H1 (cell line): ENCODE measurements at regions not wholly inside any gene's neighbourhood (a gene's known extent, or its start where the extent isn't known, plus 50 kb on each side); places are given as distances from the start of the nearest gene placed in this dataset.

Source experiments
- CTCF ChIA-PET: fragments of 300-600 bp; sonication (Branson Sonifier 250); formaldehyde crosslinking; loops from one replicate; lab custom pipeline; 2021; ENCODE audit not compliant: partially characterized antibody; lab: Charles Lee
- POLR2A ChIA-PET: fragments of 300-600 bp; sonication (Branson Sonifier 250); formaldehyde crosslinking; loops from one replicate; lab custom pipeline; 2021; ENCODE audit warnings: inconsistent platforms; ENCODE audit not compliant: partially characterized antibody; lab: Charles Lee
- DNase-seq, 2 experiments: peaks; one replicate each; pipeline versions ENCODE4 v3.0.0 to v3.0.0-alpha.2; 2010 to 2022; ENCODE audit warnings: low spot score in 2 of 2, low read depth in 1 of 2, mixed read lengths in 1 of 2
- FAIRE-seq: peaks from 2 replicates; lab custom pipeline; 2011; peaks lifted over from hg19 to GRCh38; lab: Jason Lieb, UNC
- H2AFZ ChIP-seq: 2 replicates; pipeline ENCODE4 v1.8.1; 2012; ENCODE audit warnings: low read length, inconsistent platforms
- H2AK5ac ChIP-seq: 2 replicates; pipeline ENCODE4 v1.6.1; 2013; ENCODE audit warnings: low read depth, low read length
- H2BK120ac ChIP-seq: replicated peaks from 2 replicates; pipeline ENCODE3; 2013; ENCODE audit warnings: low read depth, low read length, inconsistent platforms
- H2BK12ac ChIP-seq: 2 replicates; pipeline ENCODE4 v1.6.1; 2013; ENCODE audit warnings: low read depth, low read length
- H2BK15ac ChIP-seq: 2 replicates; pipeline ENCODE4 v1.6.1; 2013; ENCODE audit warnings: low read length
- H2BK20ac ChIP-seq: 2 replicates; pipeline ENCODE4 v1.6.1; 2013; ENCODE audit warnings: low read length
- H2BK5ac ChIP-seq: 2 replicates; pipeline ENCODE4 v1.6.1; 2013; ENCODE audit warnings: low read depth, low read length
- H3K14ac ChIP-seq: 2 replicates; pipeline ENCODE4 v1.6.1; 2013; ENCODE audit warnings: inconsistent platforms; ENCODE audit not compliant: insufficient read length
- H3K18ac ChIP-seq: 2 replicates; pipeline ENCODE4 v1.6.1; 2013; ENCODE audit warnings: low read length; ENCODE audit errors: extremely low read depth
- H3K23ac ChIP-seq: 2 replicates; pipeline ENCODE4 v1.6.1; 2013; ENCODE audit warnings: inconsistent platforms; ENCODE audit not compliant: insufficient read length
- H3K23me2 ChIP-seq: 2 replicates; pipeline ENCODE4 v1.6.1; 2013; ENCODE audit warnings: low read depth, low read length
- H3K27ac ChIP-seq: 2 replicates; pipeline ENCODE4 v1.6.1; 2011; ENCODE audit warnings: low read depth, low read length, inconsistent platforms
- H3K27me3 ChIP-seq, 4 experiments: replicated peaks in 1 of 4; 1 replicate in 1 of 4; 2 replicates in 3 of 4; pipeline versions ENCODE4 v1.6.1 to v1.8.1; 2011 to 2013; ENCODE audit warnings: low read length in 3 of 4, mild to moderate bottlenecking in 3 of 4, inconsistent platforms in 2 of 4, mixed read lengths in 2 of 4, moderate library complexity in 1 of 4; ENCODE audit not compliant: control insufficient read depth in 3 of 4, insufficient read depth in 3 of 4; ENCODE audit errors: extremely low read depth in 1 of 4
- H3K36me3 ChIP-seq, 4 experiments: 2 replicates each; pipeline versions ENCODE4 v1.6.1 to v1.8.1; 2011 to 2013; ENCODE audit warnings: mild to moderate bottlenecking in 4 of 4, low read length in 3 of 4, moderate library complexity in 2 of 4, control low read depth in 1 of 4, inconsistent platforms in 1 of 4; ENCODE audit not compliant: insufficient read depth in 4 of 4, control insufficient read depth in 2 of 4
- H3K4ac ChIP-seq: replicated peaks from 2 replicates; pipeline ENCODE3; 2013; ENCODE audit warnings: low read length, low read depth, mixed read lengths, inconsistent platforms; ENCODE audit not compliant: insufficient read length
- H3K4me1 ChIP-seq, 4 experiments: replicated peaks in 1 of 4; 1 replicate in 1 of 4; 2 replicates in 3 of 4; pipeline versions ENCODE4 v1.6.1 to v1.8.1; 2011 to 2013; ENCODE audit warnings: low read length in 3 of 4, inconsistent platforms in 2 of 4, mixed read lengths in 1 of 4; ENCODE audit not compliant: insufficient read depth in 4 of 4, control insufficient read depth in 3 of 4
- H3K4me2 ChIP-seq, 2 experiments: 2 replicates each; pipeline versions ENCODE4 v1.6.1 to v1.8.1; 2011 to 2013; ENCODE audit warnings: low read depth in 2 of 2, low read length in 2 of 2, control low read depth in 1 of 2, inconsistent platforms in 1 of 2, mild to moderate bottlenecking in 1 of 2; ENCODE audit not compliant: insufficient read depth in 1 of 2
- H3K4me3 ChIP-seq, 4 experiments: fragments of 200-600, 300-600 bp in 1 of 4; sonication (generic), shearing (Covaris generic), sonication (Bioruptor Twin) in 1 of 4; 2 replicates each; pipeline versions ENCODE4 v1.5.1 to v1.8.1; 2011 to 2016; ENCODE audit warnings: low read length in 4 of 4, low read depth in 3 of 4, control low read depth in 2 of 4, inconsistent platforms in 2 of 4, mild to moderate bottlenecking in 2 of 4, mixed read lengths in 1 of 4, moderate library complexity in 1 of 4; ENCODE audit not compliant: insufficient read depth in 2 of 4; ENCODE audit errors: extremely low read depth in 1 of 4
- H3K56ac ChIP-seq: replicated peaks from 2 replicates; pipeline ENCODE3; 2013; ENCODE audit warnings: low read depth, mild to moderate bottlenecking, mixed read lengths, low read length, inconsistent platforms; ENCODE audit not compliant: insufficient read length
- H3K79me1 ChIP-seq: 2 replicates; pipeline ENCODE4 v1.6.1; 2013; ENCODE audit warnings: low read depth, low read length, control low read depth
- H3K79me2 ChIP-seq, 2 experiments: 2 replicates each; pipeline versions ENCODE4 v1.6.1 to v1.8.1; 2012 to 2013; ENCODE audit warnings: low read length in 2 of 2, mild to moderate bottlenecking in 2 of 2, inconsistent platforms in 1 of 2; ENCODE audit not compliant: insufficient read depth in 2 of 2, control insufficient read depth in 1 of 2
- H3K9ac ChIP-seq, 4 experiments: replicated peaks in 1 of 4; 1 replicate in 1 of 4; 2 replicates in 3 of 4; pipeline versions ENCODE4 v1.6.1 to v1.8.1; 2011 to 2013; ENCODE audit warnings: low read depth in 3 of 4, low read length in 3 of 4, control low read depth in 2 of 4, mild to moderate bottlenecking in 2 of 4, moderate library complexity in 2 of 4, inconsistent platforms in 1 of 4; ENCODE audit errors: extremely low read depth in 1 of 4
- H3K9me3 ChIP-seq, 2 experiments: 2 replicates each; pipeline versions ENCODE4 v1.6.1 to v1.8.1; 2012 to 2013; ENCODE audit warnings: mild to moderate bottlenecking in 2 of 2, moderate library complexity in 2 of 2, control low read depth in 1 of 2, inconsistent platforms in 1 of 2, low read depth in 1 of 2, low read length in 1 of 2, mixed read lengths in 1 of 2; ENCODE audit not compliant: insufficient read depth in 2 of 2
- H4K20me1 ChIP-seq, 2 experiments: replicated peaks in 1 of 2; 2 replicates each; pipeline versions ENCODE3 to v1.8.1; 2011 to 2013; ENCODE audit warnings: inconsistent platforms in 2 of 2, low read length in 2 of 2, mild to moderate bottlenecking in 1 of 2; ENCODE audit not compliant: insufficient read depth in 2 of 2, control insufficient read depth in 1 of 2
- H4K5ac ChIP-seq: 2 replicates; pipeline ENCODE4 v1.6.1; 2013; ENCODE audit warnings: low read length, low read depth, mixed read lengths, inconsistent platforms; ENCODE audit not compliant: insufficient read length
- H4K8ac ChIP-seq: 2 replicates; pipeline ENCODE4 v1.8.0; 2013; ENCODE audit warnings: mild to moderate bottlenecking, moderate library complexity, low read length, inconsistent platforms; ENCODE audit not compliant: insufficient read depth; ENCODE audit errors: extremely low read depth
- H4K91ac ChIP-seq: replicated peaks from 2 replicates; pipeline ENCODE3; 2013; ENCODE audit warnings: low read length, mixed read lengths, inconsistent platforms; ENCODE audit not compliant: insufficient read length
- E2F6 ChIP-seq: IDR thresholded peaks from 2 replicates; pipeline ENCODE4 v1.6.1; 2012; ENCODE audit warnings: inconsistent platforms
- HDAC2 ChIP-seq, 2 experiments: fragments of 300-600 bp in 1 of 2; sonication (generic) in 1 of 2; IDR thresholded peaks; 2 replicates each; pipeline ENCODE4 v1.6.1; 2011 to 2012; ENCODE audit warnings: low read depth in 2 of 2, low read length in 2 of 2, mild to moderate bottlenecking in 2 of 2, moderate library complexity in 2 of 2, borderline replicate concordance in 1 of 2, inconsistent platforms in 1 of 2
- PHF8 ChIP-seq: fragments of 200-600 bp; sonication (generic); conservative IDR thresholded peaks from 2 replicates; pipeline ENCODE4 v1.7.1; 2012; ENCODE audit warnings: low read depth, mild to moderate bottlenecking, inconsistent platforms, low read length, moderate library complexity
- RFX5 ChIP-seq: IDR thresholded peaks from 2 replicates; pipeline ENCODE4 v1.6.1; 2011; ENCODE audit warnings: low read depth, low read length, improper control_type of control experiment, borderline replicate concordance
- RNF2 ChIP-seq: fragments of 200-900, 300-1000 bp; sonication (generic); IDR thresholded peaks from 2 replicates; pipeline ENCODE4 v1.7.1; 2016; ENCODE audit warnings: borderline replicate concordance, low read depth, mild to moderate bottlenecking, antibody characterized with exemption, low read length; ENCODE audit not compliant: poor library complexity, severe bottlenecking; ENCODE audit errors: missing control alignments
- SAP30 ChIP-seq: fragments of 300-600 bp; sonication (generic); IDR thresholded peaks from 2 replicates; pipeline ENCODE4 v1.7.1; 2012; ENCODE audit warnings: low read length, moderate library complexity, mild to moderate bottlenecking, inconsistent platforms; ENCODE audit not compliant: insufficient read depth, insufficient replicate concordance
- SIX5 ChIP-seq: IDR thresholded peaks from 2 replicates; pipeline ENCODE4 v1.6.1; 2011; ENCODE audit warnings: mild to moderate bottlenecking, low read depth, low read length
- SP2 ChIP-seq: IDR thresholded peaks from 2 replicates; pipeline ENCODE4 v1.6.1; 2012; ENCODE audit warnings: mild to moderate bottlenecking, low read length, inconsistent platforms
- SRF ChIP-seq: IDR thresholded peaks from 2 replicates; pipeline ENCODE4 v1.6.1; 2011; ENCODE audit warnings: mild to moderate bottlenecking, low read depth, low read length, moderate library complexity
- USF2 ChIP-seq: IDR thresholded peaks from 2 replicates; pipeline ENCODE4 v1.6.1; 2011; ENCODE audit warnings: low read length, improper control_type of control experiment
- ZNF274 ChIP-seq: IDR thresholded peaks from 2 replicates; pipeline ENCODE4 v1.7.0; 2012; ENCODE audit warnings: low read length, borderline replicate concordance; ENCODE audit errors: extremely low read depth
- WGBS, 2 experiments: shearing (Covaris generic) in 1 of 2; methylation state at CpG; one replicate each; pipeline versions ENCODE4 v1.1.6 to v1.1.7; 2013 to 2015; ENCODE audit warnings: low lambda C conversion rate in 2 of 2, mixed read lengths in 2 of 2, inconsistent platforms in 1 of 2, low coverage in 1 of 2, missing lambda C conversion rate in 1 of 2; ENCODE audit not compliant: insufficient replicate concordance in 2 of 2, insufficient coverage in 1 of 2, insufficient read length in 1 of 2; ENCODE audit errors: extremely low coverage in 1 of 2, missing lambda C conversion rate in 1 of 2; 5-methylcytosine and 5-hydroxymethylcytosine counted together

DNA sequence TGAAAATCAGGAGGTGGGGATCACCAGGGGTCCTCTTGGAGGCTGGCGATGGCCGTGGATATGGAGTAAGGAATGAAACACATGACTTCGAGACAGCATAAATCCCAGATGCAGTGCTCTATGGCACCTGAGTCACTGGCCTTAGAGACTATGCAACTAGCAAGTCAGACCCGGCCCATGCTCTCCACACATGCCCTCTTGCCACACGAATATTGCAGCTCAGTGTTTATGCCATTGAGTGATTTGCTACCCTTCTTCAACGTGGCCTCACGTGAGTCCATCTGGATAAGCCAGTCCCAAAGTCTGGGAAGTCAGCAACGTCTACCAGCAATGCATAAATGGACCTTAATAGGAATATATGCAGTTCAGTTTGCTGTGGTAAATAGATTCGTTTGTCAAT lies 466.3 kb downstream of the CD83 start:
- Histone ChIP-seq H4K8ac (no peak overlapping the region; the same call in 1 of the 2 replicates), H3K9me3 (no peaks in the 10 kb centered on the region), H2BK120ac (no peak overlapping the region), H3K23me2 (no peaks in the 10 kb centered on the region), H2BK20ac (no peak overlapping the region), H3K9ac (no peak overlapping the region), H3K4ac (no peak overlapping the region), H4K20me1 (no peaks in the 10 kb centered on the region), H2BK15ac (no peak overlapping the region), H3K18ac (no peak overlapping the region), H3K4me2 (no peak overlapping the region), H4K91ac (peak overlapping the region; percentile 25), H3K56ac (no peak overlapping the region), H3K36me3 (no peaks in the 10 kb centered on the region; a peak in 1 of 8 replicates), H3K79me2 (no peaks in the 10 kb centered on the region), H3K23ac (no peak overlapping the region), H2AK5ac (no peak overlapping the region), H3K79me1 (no peaks in the 10 kb centered on the region), H2BK12ac (no peak overlapping the region), H3K27ac (no peak overlapping the region), H3K27me3 (no peaks in the 10 kb centered on the region), H3K4me1 (no peaks in the 10 kb centered on the region), H2AFZ (no peak overlapping the region), H4K5ac (no peak overlapping the region), H3K4me3 (no peak overlapping the region), H2BK5ac (no peak overlapping the region), H3K14ac (no peak overlapping the region)
- FAIRE-seq (peak; percentile 66), DNase-seq (peak in 1 of 2 experiments; percentile 8)
- 68% methylated on average over 8 of the region's 9 CpGs; no CpG with 5 or more reads in 1 of the 2 experiments for WGBS, 2 experiments
- ChIA-PET CTCF (no interaction called here), POLR2A (interaction anchor here (0.5 kb wide), 1 partner anchor 418 kb away, joined by 3 read pairs; no protein-coding TSS in a partner anchor)
- TF ChIP-seq RFX5 = no peak
- no peak for TF ChIP-seq ZNF274
- no peak for TF ChIP-seq SRF
- TF ChIP-seq SP2 = no peak
- TF ChIP-seq RNF2 = no peak
- TF ChIP-seq USF2 = no peak
- TF ChIP-seq SAP30 = no peak
- no peak for TF ChIP-seq SIX5
- no peak for TF ChIP-seq HDAC2 (IDR thresholded peaks at IDR 0.05; ENCODE audit: borderline replicate concordance in 1 of 2, low read depth in 2 of 2, low read length in 2 of 2)
- no peak for TF ChIP-seq PHF8
- no peak for TF ChIP-seq E2F6
